GM23338 (cell line): ENCODE measurements at regions not wholly inside any gene's neighbourhood (a gene's known extent, or its start where the extent isn't known, plus 50 kb on each side); places are given as distances from the start of the nearest gene placed in this dataset.

Experiments
- CREB1 ChIP-seq: fragments of 250-450 bp; sonication (Bioruptor Pico); IDR thresholded peaks from 2 replicates; pipeline ENCODE4 v1.5.0; 2020; ENCODE audit warnings: low read depth, mild to moderate bottlenecking, moderate library complexity
- EZH2 ChIP-seq: fragments of 200-600 bp; sonication (generic); IDR thresholded peaks from one replicate; pipeline ENCODE4 v1.8.0; 2017; ENCODE audit warnings: antibody characterized with exemption, mild to moderate bottlenecking, low read depth; ENCODE audit not compliant: unreplicated experiment
- EZH2phosphoT487 ChIP-seq: fragments of 200-600 bp; sonication (generic); IDR thresholded peaks from one replicate; pipeline ENCODE4 v1.8.1; 2018; ENCODE audit warnings: antibody characterized with exemption; ENCODE audit not compliant: unreplicated experiment
- JUNB ChIP-seq: IDR thresholded peaks from one replicate; pipeline ENCODE4 v1.6.1; 2016; ENCODE audit warnings: antibody characterized with exemption; ENCODE audit not compliant: unreplicated experiment
- POLR2AphosphoS5 ChIP-seq: IDR thresholded peaks from 2 replicates; pipeline ENCODE4 v1.6.1; 2016; ENCODE audit warnings: antibody characterized with exemption, low read depth
- STAT1 ChIP-seq: IDR thresholded peaks from one replicate; pipeline ENCODE4 v1.6.1; 2016; ENCODE audit warnings: antibody characterized with exemption; ENCODE audit not compliant: unreplicated experiment
- ZNF114 ChIP-seq: fragments of 250-450 bp; sonication (Bioruptor Pico); IDR thresholded peaks from 2 replicates; pipeline ENCODE4 v1.5.0; 2020; ENCODE audit warnings: mild to moderate bottlenecking, moderate library complexity
- TF ChIP-seq, protein P1 (sequence below), 2 experiments: fragments of 200-600 bp in 1 of 2; sonication (generic) in 1 of 2; conservative IDR thresholded peaks; 2 replicates each; pipeline versions ENCODE4 v1.5.1 to v1.6.1; 2016 to 2017; ENCODE audit warnings: antibody characterized with exemption in 2 of 2, low read depth in 2 of 2, mild to moderate bottlenecking in 2 of 2, moderate library complexity in 1 of 2
- TF ChIP-seq, protein P2 (sequence below): IDR thresholded peaks from one replicate; pipeline ENCODE4 v1.6.1; 2018; ENCODE audit warnings: antibody characterized with exemption; ENCODE audit not compliant: unreplicated experiment

DNA sequence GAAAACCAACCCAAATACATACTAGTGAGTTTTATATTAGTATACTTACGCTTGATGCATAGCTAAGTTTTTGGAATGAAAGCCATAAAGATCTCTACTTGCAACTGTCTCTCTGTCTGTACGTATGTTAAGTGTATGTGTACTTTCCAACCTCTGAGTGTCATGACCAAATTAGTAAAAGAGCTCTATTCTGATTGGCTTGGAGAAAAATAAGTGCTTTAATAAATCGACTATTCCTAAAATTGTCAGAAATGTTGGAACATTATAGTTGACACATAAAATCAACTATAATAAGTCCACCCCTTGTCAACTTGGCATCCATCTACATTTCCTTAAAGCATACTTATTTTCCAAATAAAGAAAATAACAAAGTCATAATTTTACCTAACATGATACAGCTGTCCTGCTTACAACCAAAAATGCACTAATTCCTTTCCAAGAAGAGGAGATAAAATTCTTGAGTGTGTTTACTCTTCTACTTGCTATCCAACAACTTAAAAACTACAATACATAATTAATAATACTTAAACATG is 507.4 kb upstream of the ATP2B1 start:
- TF ChIP-seq, protein P1, sequence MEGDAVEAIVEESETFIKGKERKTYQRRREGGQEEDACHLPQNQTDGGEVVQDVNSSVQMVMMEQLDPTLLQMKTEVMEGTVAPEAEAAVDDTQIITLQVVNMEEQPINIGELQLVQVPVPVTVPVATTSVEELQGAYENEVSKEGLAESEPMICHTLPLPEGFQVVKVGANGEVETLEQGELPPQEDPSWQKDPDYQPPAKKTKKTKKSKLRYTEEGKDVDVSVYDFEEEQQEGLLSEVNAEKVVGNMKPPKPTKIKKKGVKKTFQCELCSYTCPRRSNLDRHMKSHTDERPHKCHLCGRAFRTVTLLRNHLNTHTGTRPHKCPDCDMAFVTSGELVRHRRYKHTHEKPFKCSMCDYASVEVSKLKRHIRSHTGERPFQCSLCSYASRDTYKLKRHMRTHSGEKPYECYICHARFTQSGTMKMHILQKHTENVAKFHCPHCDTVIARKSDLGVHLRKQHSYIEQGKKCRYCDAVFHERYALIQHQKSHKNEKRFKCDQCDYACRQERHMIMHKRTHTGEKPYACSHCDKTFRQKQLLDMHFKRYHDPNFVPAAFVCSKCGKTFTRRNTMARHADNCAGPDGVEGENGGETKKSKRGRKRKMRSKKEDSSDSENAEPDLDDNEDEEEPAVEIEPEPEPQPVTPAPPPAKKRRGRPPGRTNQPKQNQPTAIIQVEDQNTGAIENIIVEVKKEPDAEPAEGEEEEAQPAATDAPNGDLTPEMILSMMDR (conservative IDR thresholded peaks at IDR 0.05; ENCODE audit: low read depth in 2 of 2) = no peak
- TF ChIP-seq POLR2AphosphoS5 = no peak
- TF ChIP-seq CREB1 (CRISPR knock-in tag) = no peak
- TF ChIP-seq EZH2phosphoT487 = no peak
- no peak for TF ChIP-seq EZH2
- TF ChIP-seq JUNB = no peak
- TF ChIP-seq, protein P2, sequence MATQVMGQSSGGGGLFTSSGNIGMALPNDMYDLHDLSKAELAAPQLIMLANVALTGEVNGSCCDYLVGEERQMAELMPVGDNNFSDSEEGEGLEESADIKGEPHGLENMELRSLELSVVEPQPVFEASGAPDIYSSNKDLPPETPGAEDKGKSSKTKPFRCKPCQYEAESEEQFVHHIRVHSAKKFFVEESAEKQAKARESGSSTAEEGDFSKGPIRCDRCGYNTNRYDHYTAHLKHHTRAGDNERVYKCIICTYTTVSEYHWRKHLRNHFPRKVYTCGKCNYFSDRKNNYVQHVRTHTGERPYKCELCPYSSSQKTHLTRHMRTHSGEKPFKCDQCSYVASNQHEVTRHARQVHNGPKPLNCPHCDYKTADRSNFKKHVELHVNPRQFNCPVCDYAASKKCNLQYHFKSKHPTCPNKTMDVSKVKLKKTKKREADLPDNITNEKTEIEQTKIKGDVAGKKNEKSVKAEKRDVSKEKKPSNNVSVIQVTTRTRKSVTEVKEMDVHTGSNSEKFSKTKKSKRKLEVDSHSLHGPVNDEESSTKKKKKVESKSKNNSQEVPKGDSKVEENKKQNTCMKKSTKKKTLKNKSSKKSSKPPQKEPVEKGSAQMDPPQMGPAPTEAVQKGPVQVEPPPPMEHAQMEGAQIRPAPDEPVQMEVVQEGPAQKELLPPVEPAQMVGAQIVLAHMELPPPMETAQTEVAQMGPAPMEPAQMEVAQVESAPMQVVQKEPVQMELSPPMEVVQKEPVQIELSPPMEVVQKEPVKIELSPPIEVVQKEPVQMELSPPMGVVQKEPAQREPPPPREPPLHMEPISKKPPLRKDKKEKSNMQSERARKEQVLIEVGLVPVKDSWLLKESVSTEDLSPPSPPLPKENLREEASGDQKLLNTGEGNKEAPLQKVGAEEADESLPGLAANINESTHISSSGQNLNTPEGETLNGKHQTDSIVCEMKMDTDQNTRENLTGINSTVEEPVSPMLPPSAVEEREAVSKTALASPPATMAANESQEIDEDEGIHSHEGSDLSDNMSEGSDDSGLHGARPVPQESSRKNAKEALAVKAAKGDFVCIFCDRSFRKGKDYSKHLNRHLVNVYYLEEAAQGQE = no peak
- TF ChIP-seq STAT1 = no peak
- no peak for TF ChIP-seq ZNF114 (CRISPR knock-in tag)
